NT2/D1 (cell line): ENCODE measurements at regions not wholly inside any gene's neighbourhood (a gene's known extent, or its start where the extent isn't known, plus 50 kb on each side); places are given as distances from the start of the nearest gene placed in this dataset.

Experiments used
- YY1 ChIP-seq: IDR thresholded peaks from 2 replicates; pipeline ENCODE4 v1.6.1; 2011; ENCODE audit not compliant: insufficient read length, insufficient read depth
- ZNF274 ChIP-seq: IDR thresholded peaks from 2 replicates; pipeline ENCODE4 v1.6.1; 2011; ENCODE audit warnings: mild to moderate bottlenecking, low read depth, low read length

- TF ChIP-seq YY1, result no peak
- no peak for TF ChIP-seq ZNF274
Measured at GRCh38 chr11:11072067-11072466, 214.2 kb upstream of the ZBED5 start.
